Natural killer cell treated with Interleukin-12 subunit alpha and Interleukin-12 subunit beta and Interleukin-15 and Interleukin-18, amount 100 ng/mL, for 72 hours (primary cell): ENCODE measurements at regions not wholly inside any gene's neighbourhood (a gene's known extent, or its start where the extent isn't known, plus 50 kb on each side); places are given as distances from the start of the nearest gene placed in this dataset.

Experiments used
- ATAC-seq, 2 donors: fragments of 150-1000 bp; cut with Tn5 transposase in 1 of 2; sonication (Bioruptor Pico), chemical (Tn5 transposase) in 1 of 2; 2 replicates each; pipeline ENCODE4 v1.10.0; 2021
- DNase-seq: peaks from one replicate; pipeline ENCODE4 v3.0.0; 2022; ENCODE audit warnings: low spot score
- H3K27ac Mint-ChIP-seq, 2 donors: 1 replicate in 1 of 2; 2 replicates in 1 of 2; pipeline ENCODE4 v1.8.0; 2022; ENCODE audit warnings: mixed read lengths in 2 of 2, mild to moderate bottlenecking in 1 of 2, moderate library complexity in 1 of 2
- H3K27me3 Mint-ChIP-seq, 2 donors: 1 replicate in 1 of 2; 2 replicates in 1 of 2; pipeline ENCODE4 v1.8.0; 2022; ENCODE audit warnings: mixed read lengths in 2 of 2
- H3K36me3 Mint-ChIP-seq: one replicate; pipeline ENCODE4 v1.8.0; 2022; ENCODE audit warnings: mixed read lengths
- H3K4me1 Mint-ChIP-seq, 2 donors: 1 replicate in 1 of 2; 2 replicates in 1 of 2; pipeline ENCODE4 v1.8.0; 2022; ENCODE audit warnings: low read depth in 2 of 2, mixed read lengths in 2 of 2, mild to moderate bottlenecking in 1 of 2
- H3K4me3 Mint-ChIP-seq: one replicate; pipeline ENCODE4 v1.8.0; 2022; ENCODE audit warnings: mixed read lengths
- H3K9me3 Mint-ChIP-seq: 2 replicates; pipeline ENCODE4 v1.8.0; 2022; ENCODE audit warnings: mixed read lengths

- ATAC-seq = no peak
- H3K27ac Mint-ChIP-seq = no peak overlapping the region
Observed at GRCh38 chr15:69579950-69580618, 127.5 kb downstream of the RPLP1 start.

GRCh38 chr15:69583626-69584025 lies 131.0 kb downstream of the RPLP1 start:
- H3K27me3 Mint-ChIP-seq = peaks cover 4 to 21% of the 10 kb centered on the region in 2 donors
- H3K4me1 Mint-ChIP-seq = peaks cover 10 to 26% of the 10 kb centered on the region in 2 donors
- no peaks in the 10 kb centered on the region for H3K9me3 Mint-ChIP-seq
- peak overlapping the region in 1 of 2 donors; percentile 31 for H3K27ac Mint-ChIP-seq
- no peak overlapping the region for H3K4me3 Mint-ChIP-seq
- ATAC-seq (no peak), DNase-seq (no peak)
- H3K36me3 Mint-ChIP-seq = no peaks in the 10 kb centered on the region

More at GRCh38 chr15:69579950-69580618, 127.5 kb downstream of the RPLP1 start:
- no peak overlapping the region for H3K4me3 Mint-ChIP-seq
- H3K27me3 Mint-ChIP-seq = peaks cover 4 to 26% of the 10 kb centered on the region in 2 donors
- peaks cover 11 to 30% of the 10 kb centered on the region in 2 donors for H3K4me1 Mint-ChIP-seq
- H3K9me3 Mint-ChIP-seq = no peaks in the 10 kb centered on the region
- H3K36me3 Mint-ChIP-seq = no peaks in the 10 kb centered on the region
- DNase-seq = no peak

DNA sequence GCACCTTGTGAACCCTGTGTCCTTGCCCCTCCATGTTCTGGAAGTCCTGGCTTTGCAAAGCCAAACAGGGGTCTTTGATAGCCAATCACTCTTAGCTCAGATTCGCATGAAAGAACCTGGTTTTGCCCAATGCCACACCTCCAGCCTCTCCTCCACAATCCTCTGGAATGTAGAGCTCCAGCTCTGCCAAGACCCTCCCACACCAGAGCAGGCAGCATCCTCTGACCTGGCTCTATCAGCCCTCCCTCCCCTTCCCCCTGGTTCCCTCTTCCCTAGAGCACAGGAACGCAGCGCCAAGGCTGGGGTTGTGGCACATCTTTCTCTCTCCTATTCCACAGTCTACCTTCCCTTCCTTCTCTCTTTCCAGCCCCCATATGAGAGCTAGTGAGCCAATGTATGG lies 133.3 kb downstream of the RPLP1 start:
- DNase-seq (no peak), ATAC-seq (no peak)
- no peak overlapping the region for H3K4me3 Mint-ChIP-seq
- no peaks in the 10 kb centered on the region for H3K9me3 Mint-ChIP-seq
- H3K27me3 Mint-ChIP-seq = peaks cover 4 to 21% of the 10 kb centered on the region in 2 donors
- H3K4me1 Mint-ChIP-seq = peaks cover 10 to 23% of the 10 kb centered on the region in 2 donors
- no peak overlapping the region for H3K27ac Mint-ChIP-seq
- H3K36me3 Mint-ChIP-seq = no peaks in the 10 kb centered on the region

- peak in 1 of 2 donors; percentile 13 for ATAC-seq
- no peak for DNase-seq
- no peaks in the 10 kb centered on the region for H3K36me3 Mint-ChIP-seq
- H3K27me3 Mint-ChIP-seq = peaks cover 3 to 16% of the 10 kb centered on the region in 2 donors
- no peak overlapping the region for H3K27ac Mint-ChIP-seq
- no peaks in the 10 kb centered on the region for H3K9me3 Mint-ChIP-seq
- no peak overlapping the region for H3K4me3 Mint-ChIP-seq
- peaks cover 10 to 22% of the 10 kb centered on the region in 2 donors for H3K4me1 Mint-ChIP-seq
Observed at GRCh38 chr15:69586721-69587120, 134.1 kb downstream of the RPLP1 start.

GRCh38 chr15:69587723-69588426 lies 135.3 kb downstream of the RPLP1 start:
- no peak for DNase-seq
- Mint-ChIP-seq H3K27me3 (peaks cover 0 to 14% of the 10 kb centered on the region in 2 donors), H3K4me3 (no peak overlapping the region), H3K27ac (no peak overlapping the region), H3K9me3 (no peaks in the 10 kb centered on the region), H3K4me1 (peaks cover 10 to 19% of the 10 kb centered on the region in 2 donors), H3K36me3 (no peaks in the 10 kb centered on the region)
- no peak for ATAC-seq

- H3K4me1 Mint-ChIP-seq = peaks cover 5 to 8% of the 10 kb centered on the region in 2 donors
- no peaks in the 10 kb centered on the region for H3K36me3 Mint-ChIP-seq
- no peak overlapping the region for H3K4me3 Mint-ChIP-seq
- peaks cover 0 to 13% of the 10 kb centered on the region in 2 donors for H3K27me3 Mint-ChIP-seq
- no peak overlapping the region for H3K27ac Mint-ChIP-seq
- no peak for DNase-seq
- no peak for ATAC-seq
- H3K9me3 Mint-ChIP-seq = no peaks in the 10 kb centered on the region
Observed at GRCh38 chr15:69590201-69590710, 137.6 kb downstream of the RPLP1 start.

DNA sequence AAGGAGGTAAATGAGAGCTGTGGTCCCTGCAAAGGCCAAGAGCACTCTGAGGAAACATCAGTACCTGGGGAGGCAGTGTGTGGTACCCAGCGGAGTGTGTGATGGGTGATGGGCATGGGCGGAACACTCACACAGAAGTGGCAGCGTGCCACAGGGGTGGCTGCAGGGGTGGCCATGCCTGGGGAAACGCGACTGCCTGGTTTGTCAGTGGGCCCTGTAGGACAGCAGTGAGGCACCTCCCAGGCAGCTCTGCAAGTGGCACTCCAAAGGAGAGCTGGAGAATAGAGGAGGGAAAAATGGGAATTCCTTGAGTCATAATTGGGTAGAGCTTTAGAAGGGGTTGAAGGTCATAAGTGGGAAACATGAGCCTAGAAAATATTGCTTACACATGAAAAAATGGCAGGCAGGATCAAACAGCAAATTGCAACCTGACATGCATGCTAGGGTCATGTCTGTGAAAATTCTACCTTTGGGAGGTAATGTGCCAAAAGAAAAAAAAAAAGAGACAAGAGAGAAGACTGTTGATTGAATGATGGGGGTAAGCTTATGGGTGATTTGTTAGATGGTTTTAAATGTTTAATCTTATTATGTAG lies 138.4 kb downstream of the RPLP1 start:
- no peak for DNase-seq
- Mint-ChIP-seq H3K27me3 (peaks cover 5 to 16% of the 10 kb centered on the region in 2 donors), H3K9me3 (no peaks in the 10 kb centered on the region), H3K4me1 (peaks cover 5 to 8% of the 10 kb centered on the region in 2 donors), H3K4me3 (no peak overlapping the region), H3K36me3 (no peaks in the 10 kb centered on the region), H3K27ac (no peak overlapping the region)
- ATAC-seq = no peak

DNA sequence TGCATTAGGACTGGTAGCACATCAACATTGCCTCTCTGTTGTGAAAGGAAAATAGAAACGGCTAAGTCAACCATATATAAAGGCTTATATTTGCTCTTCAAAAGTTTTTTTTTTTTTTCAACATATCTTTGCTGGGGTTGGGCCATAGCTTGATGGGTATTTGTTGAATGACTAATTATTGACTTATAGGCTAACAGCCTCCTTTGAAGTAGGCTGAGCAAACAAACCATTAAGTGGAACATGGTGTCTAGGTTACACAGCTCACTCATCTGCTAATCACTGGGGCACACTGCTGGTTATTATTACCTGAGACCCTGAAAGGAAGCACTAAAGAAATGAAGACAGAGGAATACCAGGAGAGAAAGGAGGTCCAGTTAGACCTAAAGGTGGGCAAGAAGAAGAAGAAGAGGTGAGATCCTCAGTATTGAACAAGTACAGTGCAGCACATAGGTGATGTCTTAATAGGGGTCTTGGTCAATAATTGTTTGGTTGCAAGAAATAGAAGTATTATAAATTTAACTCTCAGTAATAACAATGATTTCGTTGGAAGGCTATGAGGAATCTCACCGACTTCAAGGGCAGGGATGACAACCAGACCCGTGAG lies 139.4 kb downstream of the RPLP1 start:
- Mint-ChIP-seq H3K9me3 (no peaks in the 10 kb centered on the region), H3K36me3 (no peaks in the 10 kb centered on the region), H3K27me3 (peaks cover 8 to 13% of the 10 kb centered on the region in 2 donors), H3K4me3 (no peak overlapping the region), H3K27ac (no peak overlapping the region), H3K4me1 (peaks cover 5 to 8% of the 10 kb centered on the region in 2 donors)
- no peak for DNase-seq
- ATAC-seq = no peak

DNA sequence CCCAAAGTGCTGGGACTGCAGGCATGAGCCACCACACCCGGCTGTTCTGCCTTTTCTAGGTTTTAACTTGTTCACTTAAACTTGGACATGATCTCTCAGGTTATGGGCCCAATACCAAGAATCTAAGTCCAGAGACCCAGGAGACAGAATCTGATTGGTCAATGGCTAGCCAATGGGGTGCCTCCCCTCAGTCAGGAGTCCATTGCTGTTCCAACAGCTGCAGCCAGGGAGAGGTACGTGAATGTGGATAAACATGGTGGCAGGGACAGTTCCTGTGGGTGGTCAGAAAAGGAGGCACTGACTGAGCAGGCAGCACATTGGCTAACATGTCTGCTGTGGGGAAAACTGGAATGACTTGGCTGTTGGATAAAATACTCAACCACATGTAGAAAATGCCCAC lies 140.3 kb downstream of the RPLP1 start:
- Mint-ChIP-seq H3K9me3 (no peaks in the 10 kb centered on the region), H3K36me3 (no peaks in the 10 kb centered on the region)
- no peak for ATAC-seq

GRCh38 chr15:69593488-69593887 lies 140.9 kb downstream of the RPLP1 start:
- Mint-ChIP-seq H3K27me3 (peaks cover 11 to 19% of the 10 kb centered on the region in 2 donors), H3K4me1 (no peaks in the 10 kb centered on the region), H3K9me3 (no peaks in the 10 kb centered on the region), H3K36me3 (no peaks in the 10 kb centered on the region), H3K27ac (no peak overlapping the region), H3K4me3 (no peak overlapping the region)
- DNase-seq (no peak), ATAC-seq (no peak)

More for the DNA sequence above, 140.3 kb downstream of the RPLP1 start:
- Mint-ChIP-seq H3K4me3 (no peak overlapping the region), H3K27me3 (peaks cover 8 to 17% of the 10 kb centered on the region in 2 donors), H3K27ac (no peak overlapping the region), H3K4me1 (peaks cover 4 to 5% of the 10 kb centered on the region in 2 donors)
- no peak for DNase-seq

DNA sequence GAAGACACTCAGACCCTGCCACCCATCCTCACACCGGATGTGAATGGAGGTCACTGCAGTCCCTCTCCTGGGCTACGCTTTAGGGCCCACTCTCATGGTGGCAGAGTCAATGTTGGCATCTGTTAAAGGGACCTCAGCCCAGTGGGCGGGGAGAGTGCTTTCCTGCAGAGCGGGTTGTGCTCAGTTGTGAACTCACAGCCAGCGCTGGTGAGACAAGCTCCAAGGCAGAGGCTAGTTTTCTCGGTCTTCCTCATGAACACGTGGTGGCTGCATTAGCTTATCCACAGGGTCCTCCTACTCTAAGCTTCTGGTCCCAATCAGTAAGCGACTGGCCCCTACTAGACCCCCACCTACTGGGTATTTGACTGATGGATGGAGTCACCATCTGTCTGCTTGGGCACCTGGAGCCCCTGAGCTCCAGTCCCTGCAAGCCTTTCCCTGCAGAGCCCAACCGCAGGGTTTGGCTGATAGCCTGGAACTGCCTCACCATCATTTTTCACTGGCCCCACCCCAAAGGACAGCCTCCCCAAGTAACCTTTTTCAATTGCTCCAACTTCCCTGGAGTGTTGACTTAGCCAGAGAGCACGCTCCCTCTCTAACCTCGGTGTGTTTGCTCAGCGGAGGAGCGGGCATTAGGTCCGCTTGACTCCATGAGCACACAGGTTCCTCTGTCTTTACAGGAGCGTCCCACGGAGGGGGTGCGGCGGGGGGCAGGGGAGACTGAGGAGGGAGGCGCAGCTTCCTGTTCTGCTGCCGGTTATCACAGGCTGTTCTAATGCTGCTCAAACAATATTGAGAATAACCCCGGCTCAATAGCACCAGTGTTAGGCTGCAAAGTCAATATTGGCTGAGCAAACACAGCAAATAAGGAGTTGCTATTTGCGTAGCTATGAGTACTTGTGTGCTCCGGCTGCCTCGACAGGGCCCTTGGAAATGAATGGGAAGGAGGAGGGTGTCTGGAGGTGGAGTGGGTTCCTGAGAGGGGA lies 141.7 kb downstream of the RPLP1 start:
- peaks cover 18 to 25% of the 10 kb centered on the region in 2 donors for H3K27me3 Mint-ChIP-seq
- H3K9me3 Mint-ChIP-seq = no peaks in the 10 kb centered on the region
- DNase-seq (no peak), ATAC-seq (no peak)
- H3K27ac Mint-ChIP-seq = no peak overlapping the region
- H3K4me3 Mint-ChIP-seq = no peak overlapping the region
- H3K4me1 Mint-ChIP-seq = no peaks in the 10 kb centered on the region
- no peaks in the 10 kb centered on the region for H3K36me3 Mint-ChIP-seq

DNA sequence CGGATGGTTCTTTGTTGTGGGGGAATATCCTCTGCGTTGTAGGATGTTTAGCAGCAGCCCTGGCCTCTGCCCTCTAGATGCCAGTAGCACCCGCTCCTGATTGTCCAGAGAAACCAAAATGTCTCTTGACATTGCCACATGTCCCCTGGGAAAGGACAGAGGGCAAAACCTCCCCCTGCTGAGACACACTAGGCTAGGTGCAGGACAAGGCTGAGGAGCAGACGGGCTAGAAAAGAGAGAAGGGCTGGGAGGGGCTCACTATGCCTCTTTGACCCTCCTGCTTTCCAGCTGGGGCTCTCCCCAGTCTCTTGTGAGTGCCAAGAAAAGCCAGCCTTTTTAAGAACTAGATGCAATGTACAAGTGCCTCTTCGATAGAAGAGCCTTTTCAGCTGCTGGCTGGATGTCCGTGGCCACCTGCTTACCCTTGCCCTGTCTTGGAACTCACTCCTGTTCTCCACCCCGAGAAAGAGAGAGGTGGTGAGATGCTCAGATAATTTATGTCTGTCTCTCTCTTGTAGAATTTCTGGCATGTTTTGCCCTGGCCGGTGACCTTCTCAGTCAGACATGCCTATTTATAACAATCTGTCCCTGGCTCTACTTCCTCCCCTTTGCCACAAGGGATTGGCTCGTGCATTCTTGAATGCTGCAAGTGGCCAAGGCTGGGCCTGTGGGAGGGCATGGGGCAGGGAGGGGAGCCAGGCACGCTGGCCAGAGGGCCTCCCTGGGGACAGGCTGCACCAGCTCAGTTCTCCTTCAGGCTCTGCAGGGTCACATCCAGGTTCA lies 142.6 kb downstream of the RPLP1 start:
- Mint-ChIP-seq H3K27ac (peak overlapping the region in 1 of 2 donors; percentile 12), H3K4me3 (no peak overlapping the region), H3K36me3 (no peaks in the 10 kb centered on the region), H3K9me3 (no peaks in the 10 kb centered on the region), H3K4me1 (no peaks in the 10 kb centered on the region), H3K27me3 (peaks cover 18 to 25% of the 10 kb centered on the region in 2 donors)
- ATAC-seq = peak in 1 of 2 donors; percentile 24
- no peak for DNase-seq
